GM21528 (cell line): ENCODE measurements at regions not wholly inside any gene's neighbourhood (a gene's known extent, or its start where the extent isn't known, plus 50 kb on each side); places are given as distances from the start of the nearest gene placed in this dataset.

Experiments
- ATAC-seq: cut with Tn5 transposase; IDR thresholded peaks from one replicate; pipeline ENCODE4 v1.9.1; 2021; ENCODE audit warnings: mild to moderate bottlenecking, moderate library complexity; ENCODE audit not compliant: unreplicated experiment, low FRiP score

DNA sequence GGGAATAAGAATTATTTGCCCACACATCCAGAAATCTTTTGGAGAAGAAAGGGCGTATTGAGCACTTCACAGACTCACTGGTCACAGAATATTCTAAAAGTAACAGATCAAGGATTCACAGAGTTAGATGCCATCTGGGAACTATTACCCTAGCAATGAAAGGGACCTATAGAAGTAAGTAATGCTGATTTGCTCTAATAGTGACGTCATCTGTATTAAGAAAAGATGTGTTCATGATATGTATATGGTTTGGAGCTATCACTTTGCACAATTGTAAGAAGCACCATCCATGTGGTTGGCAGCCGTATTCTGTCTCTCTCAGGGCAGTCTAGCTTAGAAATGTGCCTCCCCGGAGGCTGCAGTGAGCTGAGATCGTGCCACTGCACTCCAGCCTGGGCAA is 52.8 kb upstream of the SV2C start:
- no peak for ATAC-seq

DNA sequence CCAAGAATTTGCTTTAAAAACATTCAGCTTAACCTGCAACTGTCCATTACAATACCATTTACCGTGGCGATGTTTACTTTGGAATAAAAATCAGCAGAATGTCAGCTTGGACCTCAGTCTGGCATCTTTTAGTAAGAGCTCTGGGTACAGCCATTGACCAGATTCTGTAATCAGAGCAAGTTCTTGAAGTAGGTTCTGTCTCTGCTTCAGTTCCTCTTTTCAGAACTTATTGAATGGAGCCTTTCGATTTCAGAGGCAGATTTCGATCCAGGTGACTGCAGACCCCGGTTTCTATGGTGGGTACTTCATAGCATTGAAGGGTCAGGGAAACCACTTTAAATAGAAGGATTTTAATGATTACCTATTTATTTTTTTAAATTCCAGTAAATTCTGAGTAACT is 53.4 kb upstream of the SV2C start:
- no peak for ATAC-seq

DNA sequence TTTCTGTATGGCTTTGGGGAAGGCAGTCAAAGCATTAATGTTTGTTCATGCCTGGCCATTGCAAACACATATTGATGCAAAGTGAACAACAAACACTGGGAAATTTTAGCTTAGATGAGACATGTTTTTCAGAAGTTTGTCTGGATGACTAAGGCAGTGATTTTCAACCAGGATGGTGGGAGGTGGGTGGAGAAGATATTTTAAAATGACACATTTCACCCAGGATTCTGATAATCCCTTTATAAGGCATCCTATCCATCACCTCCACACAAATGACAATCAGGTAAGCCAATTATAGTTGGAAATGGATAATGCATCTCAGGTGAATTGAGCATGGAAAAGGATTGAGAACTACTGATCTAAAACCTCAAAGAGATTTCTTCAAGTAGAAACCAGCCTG is 57.4 kb upstream of the SV2C start:
- ATAC-seq = no peak

DNA sequence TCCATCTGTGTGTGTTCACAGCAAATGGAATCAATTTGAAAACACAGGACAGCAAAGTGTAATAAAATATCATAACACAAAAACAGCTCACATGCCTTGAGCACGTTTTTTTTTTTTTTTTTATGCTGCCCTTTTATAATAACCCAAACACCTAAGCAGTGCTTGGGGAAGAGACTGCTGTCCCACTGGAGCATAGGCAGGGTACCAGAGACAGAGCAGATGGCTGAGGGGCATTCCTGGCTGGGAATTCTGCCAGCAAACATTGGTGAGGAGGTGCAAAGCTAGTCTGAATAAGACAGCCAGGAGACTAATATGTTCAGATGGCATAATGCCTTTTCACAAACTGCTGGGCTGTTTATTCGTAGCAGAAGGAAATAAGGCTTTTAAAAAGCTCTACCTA is 58.1 kb upstream of the SV2C start:
- no peak for ATAC-seq

DNA sequence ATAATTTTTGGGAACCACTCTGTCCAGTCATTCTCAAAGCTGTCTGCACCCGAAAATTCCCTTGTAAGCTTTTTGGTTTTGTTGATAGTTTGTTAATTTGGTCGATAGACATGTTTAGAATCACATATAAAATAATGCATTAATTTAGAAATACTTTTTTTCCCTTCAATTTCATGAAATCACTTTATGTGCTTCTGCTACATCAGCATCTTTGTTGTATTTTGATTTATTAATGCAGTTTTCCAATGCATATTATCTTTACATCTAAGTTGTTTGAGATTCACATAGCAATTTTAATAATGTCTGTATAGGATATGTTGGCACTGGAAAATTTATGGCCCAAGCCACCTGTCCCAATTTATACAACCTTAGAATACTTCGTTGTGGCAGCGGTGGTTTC is 60.6 kb upstream of the SV2C start:
- no peak for ATAC-seq

DNA sequence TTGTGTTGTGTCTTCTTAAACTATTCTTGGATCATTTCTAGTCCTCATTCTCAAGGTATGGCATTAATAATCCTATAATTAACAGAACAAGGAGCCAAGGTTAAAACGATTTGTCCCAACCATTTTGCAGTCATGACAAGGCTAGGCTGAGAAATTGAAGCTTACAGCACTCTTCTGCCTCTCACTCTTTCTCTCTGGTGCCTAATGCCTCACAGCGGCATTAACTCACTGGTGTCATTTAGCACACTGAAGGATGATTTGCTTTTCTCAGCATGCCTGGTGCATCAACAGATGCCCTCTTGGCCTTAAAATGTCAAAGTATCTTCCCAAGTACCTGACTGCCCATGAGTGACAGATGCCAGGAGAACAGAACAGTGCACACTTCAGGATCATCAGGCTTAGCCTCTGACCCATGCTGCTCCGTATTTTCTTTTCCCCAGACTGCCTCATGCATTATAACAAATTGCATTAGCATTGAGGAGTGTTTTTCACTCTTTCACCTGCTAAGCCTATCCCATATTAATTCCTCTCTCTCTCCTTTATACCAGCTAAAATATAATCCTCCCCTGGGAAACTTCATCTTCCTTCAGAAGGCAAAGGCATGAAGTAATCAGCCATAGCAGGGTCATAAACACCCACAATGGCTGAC is 61.1 kb upstream of the SV2C start:
- ATAC-seq = no peak

DNA sequence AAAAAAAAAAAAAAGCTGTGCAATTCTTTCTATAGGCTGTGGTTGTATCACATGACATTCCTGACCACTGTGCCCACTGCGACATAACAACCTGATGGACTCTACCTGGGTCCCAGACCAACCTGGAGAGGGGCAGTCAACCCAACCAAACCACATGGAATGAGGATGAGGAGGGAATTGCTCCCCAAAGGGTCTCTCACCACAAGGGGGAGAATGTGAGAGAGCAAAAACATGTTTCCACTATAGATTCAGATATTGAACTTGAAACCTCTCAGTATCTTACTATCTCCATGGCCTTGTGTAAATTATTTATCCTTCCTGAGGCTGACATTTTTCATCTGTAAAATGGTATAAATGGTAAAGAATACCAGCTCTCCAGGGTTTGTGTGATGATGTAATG is 66.9 kb upstream of the SV2C start:
- no peak for ATAC-seq

DNA sequence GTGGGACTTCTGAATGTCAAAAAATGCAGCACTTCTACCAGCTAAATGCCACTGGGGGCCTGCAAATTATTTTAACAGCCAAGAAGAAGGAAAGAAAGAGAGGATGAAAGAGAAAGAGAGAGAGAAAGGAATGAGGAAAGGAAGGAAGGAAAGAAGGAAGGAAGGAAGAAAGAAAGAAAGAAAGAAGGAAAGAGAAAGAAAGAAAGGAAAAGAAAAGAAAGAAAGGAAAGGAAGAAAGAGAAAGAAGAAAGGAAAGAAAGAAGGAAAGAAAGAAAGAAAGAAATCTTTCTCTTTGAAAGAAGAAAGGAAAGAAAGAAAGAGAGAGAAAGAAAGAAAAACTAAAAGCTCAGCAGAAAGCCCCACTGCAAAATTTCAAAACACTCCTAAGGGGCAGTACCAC is 69.2 kb upstream of the SV2C start:
- no peak for ATAC-seq

DNA sequence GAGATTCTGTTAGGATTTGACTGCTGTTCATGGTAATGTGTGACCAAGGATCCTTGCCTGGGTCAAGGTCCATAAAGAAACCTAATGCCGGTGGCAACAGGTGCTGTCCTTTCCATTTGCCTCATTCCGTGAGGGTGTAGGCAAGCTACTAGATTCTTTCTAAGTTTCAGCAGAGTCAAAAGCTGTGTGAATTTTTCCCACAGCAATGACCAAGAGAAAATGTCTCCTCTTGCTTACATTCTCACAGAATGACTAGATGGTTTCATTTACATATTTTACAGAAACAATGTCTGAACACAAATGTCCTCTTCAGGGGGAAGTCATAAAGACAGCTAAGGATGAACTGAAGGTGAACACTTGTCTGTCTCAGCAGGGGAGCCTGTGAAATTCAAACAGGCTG is 75.3 kb upstream of the SV2C start:
- no peak for ATAC-seq

DNA sequence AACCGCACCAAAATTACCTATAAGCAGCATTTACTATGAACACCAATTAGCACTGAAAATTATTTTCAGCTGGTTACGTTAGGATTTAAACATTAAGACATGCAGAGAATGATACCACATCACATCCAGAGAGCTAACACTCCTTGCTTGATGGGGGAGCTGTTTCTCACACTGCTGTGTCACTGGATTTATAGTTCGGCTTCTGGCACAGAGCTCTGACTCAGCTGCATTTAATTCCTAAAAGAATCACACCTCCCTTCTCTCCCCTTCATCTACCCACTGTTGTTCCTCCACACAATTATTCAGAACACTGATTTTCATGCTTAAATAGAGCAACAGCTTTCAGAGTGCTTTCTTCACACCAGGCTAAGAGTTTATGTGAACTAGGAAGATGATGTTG is 82.6 kb upstream of the SV2C start:
- ATAC-seq = no peak

DNA sequence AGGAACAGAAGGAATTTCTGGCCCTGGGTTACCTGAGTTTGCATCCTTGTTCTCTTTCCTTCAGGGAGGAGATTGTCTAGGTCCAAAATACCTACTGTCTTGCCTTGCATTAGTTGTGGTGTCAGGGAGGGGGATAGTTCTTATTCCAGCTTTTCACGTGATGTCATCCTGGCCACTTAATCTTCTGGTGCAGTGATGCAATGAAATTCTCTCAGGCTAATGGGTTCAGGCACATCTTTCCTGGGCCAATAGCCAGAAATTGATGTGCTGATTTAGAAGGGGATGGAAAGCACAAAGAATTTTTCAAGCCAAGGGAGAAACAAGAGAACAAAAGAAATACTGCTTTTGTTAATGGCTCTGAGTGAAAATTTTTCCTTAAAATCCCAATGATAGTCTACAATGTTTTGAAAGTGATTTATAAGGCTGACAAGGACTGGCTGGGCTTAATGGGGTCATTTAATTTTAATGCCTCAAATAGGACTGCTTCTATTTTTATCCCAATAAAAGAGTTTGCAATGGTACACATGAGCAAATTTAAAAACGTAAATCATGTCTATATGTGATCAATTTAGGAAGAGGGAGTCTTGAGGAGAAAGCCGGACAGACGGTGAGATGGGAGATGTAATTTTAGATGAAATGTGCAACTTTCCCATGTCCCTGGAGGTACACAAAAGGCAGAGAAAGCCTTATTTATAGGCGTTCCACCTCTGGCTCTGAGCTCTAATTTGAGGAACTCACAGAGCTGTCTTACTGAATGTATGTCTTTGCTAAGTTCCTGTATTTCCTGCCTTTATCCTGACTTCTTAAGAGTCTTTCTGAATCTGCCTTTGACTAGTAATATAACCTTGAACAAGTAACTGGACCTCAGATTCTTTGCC is 89.3 kb upstream of the SV2C start:
- no peak for ATAC-seq

DNA sequence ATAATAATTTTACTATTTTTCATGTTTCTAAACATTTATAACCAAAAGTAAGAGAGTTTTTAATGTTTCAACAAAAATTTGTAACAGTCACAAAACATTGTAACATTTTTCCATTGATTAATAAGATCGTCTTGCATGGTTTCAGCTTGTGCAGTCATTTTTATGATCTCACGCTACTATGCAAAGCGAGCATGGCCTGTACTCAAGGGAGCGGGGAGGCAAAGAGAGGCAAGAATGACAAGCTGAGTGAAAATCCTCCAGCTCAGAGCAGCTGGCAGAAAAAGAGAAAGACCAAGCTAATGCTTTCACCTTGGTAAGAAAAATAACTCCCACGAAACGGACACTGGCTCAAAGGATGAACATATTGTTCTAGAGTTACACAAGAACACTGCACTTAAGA is 90.0 kb upstream of the SV2C start:
- no peak for ATAC-seq

DNA sequence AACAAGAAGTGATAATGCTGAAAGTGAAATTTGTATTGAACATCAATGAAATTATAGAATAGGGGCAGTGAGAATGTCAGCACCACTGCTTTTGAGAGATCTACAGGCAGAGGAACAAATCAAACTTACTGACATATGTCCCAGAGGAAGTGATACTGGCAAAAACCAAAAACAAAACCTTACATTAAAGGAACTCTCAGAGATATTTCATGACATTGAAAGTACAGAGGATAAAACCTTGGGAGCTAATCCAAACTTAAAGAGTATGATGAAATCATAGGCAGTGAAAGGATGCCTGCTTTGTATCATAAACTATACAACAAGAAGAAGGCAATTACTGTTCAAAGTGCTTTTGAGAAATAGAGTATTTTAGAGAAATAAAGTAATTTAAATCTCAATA is 90.4 kb upstream of the SV2C start:
- no peak for ATAC-seq

DNA sequence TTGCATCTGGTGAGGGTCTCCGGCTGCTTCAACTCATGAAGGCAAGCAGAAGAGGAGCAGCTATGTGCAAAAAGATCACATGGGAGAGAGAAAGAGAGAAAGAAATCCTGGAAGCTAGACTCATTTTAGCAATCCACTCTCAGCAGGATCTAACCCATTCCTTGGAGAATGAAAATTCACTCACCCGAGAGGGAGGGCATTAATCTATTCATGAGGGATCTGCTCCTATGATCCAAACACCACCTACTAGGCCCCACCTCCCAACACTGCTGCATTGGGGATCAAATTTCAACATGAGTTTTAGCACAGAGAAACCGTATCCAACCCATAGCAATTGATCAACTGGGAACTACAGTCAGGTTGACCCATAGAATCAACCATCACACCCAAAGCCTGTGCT is 98.1 kb upstream of the SV2C start:
- no peak for ATAC-seq

DNA sequence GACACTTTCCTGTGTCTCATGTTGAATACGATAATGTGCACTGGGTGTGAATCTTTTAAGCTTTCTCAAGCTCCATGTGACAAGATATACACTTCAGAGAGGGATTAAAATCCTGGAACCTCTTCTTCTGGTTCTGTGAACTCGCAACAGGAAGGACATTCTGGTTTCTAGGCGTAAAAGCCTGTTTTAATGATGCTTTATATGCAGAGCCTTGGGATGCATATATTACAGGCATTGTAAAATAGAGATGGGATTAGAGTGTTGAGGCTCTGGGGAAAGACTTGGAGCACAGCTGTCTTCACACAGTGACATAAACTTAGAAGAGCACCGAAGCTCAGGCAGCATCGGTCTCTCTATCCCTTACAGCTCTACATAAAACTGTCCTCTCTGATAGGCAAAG is 107.7 kb upstream of the SV2C start:
- ATAC-seq = no peak

DNA sequence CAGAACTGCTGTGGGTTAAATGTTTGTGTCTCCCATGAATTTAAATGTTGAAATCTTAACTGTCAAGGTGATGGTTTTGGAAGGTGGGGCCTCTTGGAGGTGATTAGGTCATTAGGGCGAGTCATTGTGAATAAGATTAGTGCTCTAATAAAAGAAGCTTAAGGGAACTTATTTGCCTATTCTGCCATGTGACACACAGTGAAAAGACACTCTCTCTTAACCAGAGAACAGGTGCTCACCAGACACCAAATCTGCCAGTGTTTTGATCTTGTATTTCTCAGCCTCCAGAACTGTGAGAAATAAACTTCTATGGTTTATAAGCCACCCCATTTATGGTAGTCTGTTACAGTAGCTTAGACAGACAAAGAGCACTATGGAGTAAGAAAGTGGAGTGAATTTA is 117.9 kb upstream of the SV2C start:
- no peak for ATAC-seq

DNA sequence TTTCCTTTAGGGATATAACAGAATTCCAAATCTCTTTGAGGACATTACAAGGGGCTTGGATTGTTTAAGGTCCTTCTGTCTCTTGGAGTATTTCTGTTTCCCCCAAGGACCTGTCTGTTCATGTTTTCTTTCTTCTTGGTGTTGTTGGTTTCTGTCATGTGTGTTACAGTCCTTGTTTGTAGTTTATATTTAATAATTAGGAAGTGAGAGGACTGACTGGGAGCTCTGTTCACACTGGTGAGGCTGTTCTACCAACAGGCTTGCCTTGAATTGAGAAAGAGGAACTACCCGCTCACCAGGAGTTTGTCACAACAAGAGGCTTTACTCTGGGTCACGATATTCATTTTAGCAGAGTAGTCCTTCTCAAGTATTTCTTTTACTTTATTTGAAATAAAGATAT is 119.2 kb upstream of the SV2C start:
- peak; percentile 79 for ATAC-seq

DNA sequence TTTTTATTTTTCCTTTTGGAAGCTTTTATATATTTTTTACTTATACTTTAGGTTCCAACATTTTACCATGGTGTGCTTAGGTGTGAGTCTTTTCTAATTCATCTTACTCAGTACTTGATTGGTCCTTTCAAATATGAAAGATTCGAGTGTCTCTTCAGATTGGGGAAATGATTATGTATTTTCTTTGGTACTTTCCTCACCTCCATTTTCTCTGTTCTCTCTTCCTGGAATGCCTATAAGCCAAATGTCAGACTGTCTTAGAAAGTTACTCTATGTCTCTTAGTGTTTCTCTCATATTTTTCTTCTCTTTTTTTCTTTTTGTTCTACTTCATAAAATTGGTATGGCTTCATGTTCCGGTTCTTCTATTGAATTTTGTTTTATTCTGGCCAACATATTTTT is 119.6 kb upstream of the SV2C start:
- ATAC-seq = no peak

DNA sequence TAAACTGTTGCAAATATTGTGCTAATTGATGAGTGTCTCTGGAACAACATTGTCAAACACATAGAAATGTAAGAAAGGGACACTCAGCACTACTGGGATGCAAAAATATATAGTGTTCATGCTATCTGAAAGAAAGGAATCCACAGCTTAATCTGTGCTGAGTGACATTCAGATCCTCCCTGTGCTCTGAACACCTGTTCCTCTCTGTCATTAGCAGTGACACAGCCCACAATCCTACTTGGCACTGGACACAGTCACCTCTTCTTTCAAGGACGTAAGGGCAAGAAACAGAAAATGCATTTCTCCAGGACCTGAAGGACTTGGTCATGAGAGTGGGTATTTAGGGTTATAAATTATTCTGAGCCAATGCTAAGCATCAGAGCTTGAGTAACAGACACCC is 121.4 kb upstream of the SV2C start:
- ATAC-seq = no peak

DNA sequence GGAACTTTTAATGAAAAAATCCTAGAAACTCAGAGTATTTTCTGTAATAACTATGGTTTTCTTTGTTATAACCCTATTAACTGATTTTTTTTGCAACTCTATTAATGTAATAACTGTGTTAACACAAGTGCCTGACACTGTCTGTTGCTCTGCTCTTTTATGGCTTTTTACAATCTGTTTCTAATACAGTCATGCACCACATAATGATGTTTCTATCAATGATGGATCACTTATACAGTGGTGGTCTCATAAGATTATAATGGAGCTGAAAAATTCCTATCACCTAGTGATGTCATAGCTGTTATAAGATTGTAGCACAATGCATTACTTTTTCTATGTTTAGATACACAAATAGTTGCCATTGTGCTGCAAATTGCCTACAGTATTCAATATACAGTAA is 123.1 kb upstream of the SV2C start:
- ATAC-seq = no peak

DNA sequence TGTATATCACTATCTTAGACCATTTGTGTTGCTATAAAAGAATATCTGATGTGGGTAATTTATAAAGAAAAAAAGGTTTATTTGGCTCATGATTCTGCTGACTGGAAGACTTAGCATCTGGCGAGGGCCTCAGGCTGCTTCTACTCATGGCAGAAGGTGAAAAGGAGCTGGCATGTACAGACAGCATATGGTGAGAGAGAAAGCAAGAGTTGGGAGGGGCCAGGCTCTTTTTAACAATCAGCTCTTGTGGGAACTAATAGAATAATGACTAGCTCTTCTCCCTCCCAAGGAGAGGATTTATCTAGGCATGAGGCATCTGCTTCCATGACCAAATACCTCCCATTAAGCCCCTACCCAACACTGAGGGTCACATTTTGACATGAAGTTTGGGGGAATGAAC is 130.2 kb upstream of the SV2C start:
- no peak for ATAC-seq

DNA sequence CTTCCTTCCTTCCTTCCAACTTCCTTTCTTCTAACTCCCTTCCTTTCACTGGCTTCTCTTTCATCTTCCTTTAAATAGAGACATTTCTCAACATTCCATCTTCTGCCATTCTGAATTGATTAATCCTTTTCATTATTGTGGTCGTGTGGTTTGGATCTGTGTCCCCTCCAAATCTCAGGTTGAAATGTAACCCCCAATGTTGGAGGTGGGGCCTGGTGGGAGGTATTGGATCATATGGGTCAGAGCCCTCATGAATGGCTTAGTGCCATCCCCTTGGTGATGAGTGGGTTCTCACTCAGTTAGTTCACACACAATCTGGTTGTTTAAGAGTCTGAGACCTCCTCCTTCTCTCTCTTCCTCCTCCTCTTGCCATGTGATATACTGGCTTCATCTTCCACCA is 130.9 kb upstream of the SV2C start:
- no peak for ATAC-seq
